ENCODE measurements at regions not wholly inside any gene's neighbourhood (a gene's known extent, or its start where the extent isn't known, plus 50 kb on each side); places are given as distances from the start of the nearest gene placed in this dataset.

- no peak for TF ChIP-seq TAF1 (IDR thresholded peaks at IDR 0.05; ENCODE audit: borderline replicate concordance, insufficient read depth, low read length)
- TF ChIP-seq SIN3A (IDR thresholded peaks at IDR 0.05; ENCODE audit: borderline replicate concordance, insufficient read depth, low read length): no peak
- TF ChIP-seq FOXP2 (optimal IDR thresholded peaks at IDR 0.05; ENCODE audit: borderline replicate concordance, extremely low read depth, extremely low read length, insufficient read depth): no peak
- no peak for TF ChIP-seq REST (IDR thresholded peaks at IDR 0.05; ENCODE audit: insufficient read depth in 1 of 2, low read depth in 2 of 2, low read length in 2 of 2)
- TF ChIP-seq POLR2AphosphoS5 (IDR thresholded peaks at IDR 0.05; ENCODE audit: low read depth, low read length): no peak
Measured at GRCh38 chr18:41353777-41354528, 601.1 kb upstream of the PIK3C3 start.

- TF ChIP-seq SIN3A (IDR thresholded peaks at IDR 0.05; ENCODE audit: borderline replicate concordance, insufficient read depth, low read length): no peak
- TF ChIP-seq POLR2AphosphoS5 (IDR thresholded peaks at IDR 0.05; ENCODE audit: low read depth, low read length): no peak
- TF ChIP-seq REST (IDR thresholded peaks at IDR 0.05; ENCODE audit: insufficient read depth in 1 of 2, low read depth in 2 of 2, low read length in 2 of 2): no peak
- TF ChIP-seq FOXP2 (optimal IDR thresholded peaks at IDR 0.05; ENCODE audit: borderline replicate concordance, extremely low read depth, extremely low read length, insufficient read depth): no peak
- no peak for TF ChIP-seq TAF1 (IDR thresholded peaks at IDR 0.05; ENCODE audit: borderline replicate concordance, insufficient read depth, low read length)
Measured at GRCh38 chr18:41351430-41351829, 603.6 kb upstream of the PIK3C3 start.

GRCh38 chr18:41347057-41347456 lies 608.0 kb upstream of the PIK3C3 start:
- no peak for TF ChIP-seq REST (IDR thresholded peaks at IDR 0.05; ENCODE audit: insufficient read depth in 1 of 2, low read depth in 2 of 2, low read length in 2 of 2)
- no peak for TF ChIP-seq POLR2AphosphoS5 (IDR thresholded peaks at IDR 0.05; ENCODE audit: low read depth, low read length)
- TF ChIP-seq TAF1 (IDR thresholded peaks at IDR 0.05; ENCODE audit: borderline replicate concordance, insufficient read depth, low read length): no peak
- no peak for TF ChIP-seq SIN3A (IDR thresholded peaks at IDR 0.05; ENCODE audit: borderline replicate concordance, insufficient read depth, low read length)
- no peak for TF ChIP-seq FOXP2 (optimal IDR thresholded peaks at IDR 0.05; ENCODE audit: borderline replicate concordance, extremely low read depth, extremely low read length, insufficient read depth)

- no peak for TF ChIP-seq POLR2AphosphoS5 (IDR thresholded peaks at IDR 0.05; ENCODE audit: low read depth, low read length)
- TF ChIP-seq REST (IDR thresholded peaks at IDR 0.05; ENCODE audit: insufficient read depth in 1 of 2, low read depth in 2 of 2, low read length in 2 of 2): no peak
- TF ChIP-seq TAF1 (IDR thresholded peaks at IDR 0.05; ENCODE audit: borderline replicate concordance, insufficient read depth, low read length): no peak
- TF ChIP-seq SIN3A (IDR thresholded peaks at IDR 0.05; ENCODE audit: borderline replicate concordance, insufficient read depth, low read length): no peak
- no peak for TF ChIP-seq FOXP2 (optimal IDR thresholded peaks at IDR 0.05; ENCODE audit: borderline replicate concordance, extremely low read depth, extremely low read length, insufficient read depth)
Measured at GRCh38 chr18:41343808-41344207, 611.2 kb upstream of the PIK3C3 start.

All from PFSK-1 (cell line).